Peyer's patch (tissue), 4 donors: ENCODE measurements at regions not wholly inside any gene's neighbourhood (a gene's known extent, or its start where the extent isn't known, plus 50 kb on each side); places are given as distances from the start of the nearest gene placed in this dataset.

Experiments
- POLR2A ChIP-seq, 2 donors: fragments of 450-650 bp; IDR thresholded peaks; one replicate each; pipeline ENCODE4 v1.5.1; 2017; ENCODE audit warnings: antibody characterized with exemption in 2 of 2, mild to moderate bottlenecking in 2 of 2, moderate library complexity in 2 of 2
- TF ChIP-seq, protein P1 (sequence below), 6 experiments: fragments of 450-650 bp in 4 of 6; fragments of 200-600 bp in 2 of 6; sonication (generic) in 1 of 6; IDR thresholded peaks; one replicate each; pipeline ENCODE4 v1.5.1; 2017 to 2019; ENCODE audit warnings: antibody characterized with exemption in 6 of 6, mild to moderate bottlenecking in 3 of 6, moderate library complexity in 1 of 6

DNA sequence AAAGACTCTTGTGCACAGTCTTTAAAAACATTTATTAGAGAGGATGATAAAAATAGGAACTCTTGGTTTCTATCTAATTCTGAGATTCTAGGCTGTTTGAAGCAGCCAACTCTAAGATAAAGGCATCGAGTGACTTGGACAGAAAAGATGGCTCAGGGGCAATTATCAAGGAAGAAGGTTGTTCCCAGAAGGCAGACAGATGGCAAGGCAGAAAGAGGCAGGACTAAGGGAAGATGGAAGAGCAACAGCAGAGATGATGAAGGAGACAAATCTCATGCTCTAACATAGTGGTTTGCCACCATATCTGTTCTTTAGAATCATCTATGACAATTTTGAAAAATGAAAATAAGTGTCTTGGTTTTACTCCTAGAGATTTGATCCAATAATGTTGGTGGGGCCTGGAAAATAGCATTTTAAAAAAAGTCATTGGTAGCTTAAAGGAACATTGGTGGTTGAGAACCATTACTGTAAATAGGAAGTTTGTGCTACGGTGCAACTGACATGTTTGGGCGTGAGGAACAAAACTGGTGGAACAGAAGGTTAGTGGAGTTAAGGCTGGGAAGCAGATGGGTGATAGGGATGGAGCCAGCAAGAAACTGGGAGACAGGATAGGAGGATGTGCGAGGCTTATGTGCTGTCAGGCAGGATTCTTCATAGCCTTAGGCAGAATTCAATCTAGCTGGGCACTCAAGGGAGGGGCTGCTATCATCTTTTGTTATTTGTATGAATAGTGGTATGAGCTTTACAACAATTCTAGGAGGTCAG lies 751.1 kb downstream of the DHX35 start:
- TF ChIP-seq, protein P1, sequence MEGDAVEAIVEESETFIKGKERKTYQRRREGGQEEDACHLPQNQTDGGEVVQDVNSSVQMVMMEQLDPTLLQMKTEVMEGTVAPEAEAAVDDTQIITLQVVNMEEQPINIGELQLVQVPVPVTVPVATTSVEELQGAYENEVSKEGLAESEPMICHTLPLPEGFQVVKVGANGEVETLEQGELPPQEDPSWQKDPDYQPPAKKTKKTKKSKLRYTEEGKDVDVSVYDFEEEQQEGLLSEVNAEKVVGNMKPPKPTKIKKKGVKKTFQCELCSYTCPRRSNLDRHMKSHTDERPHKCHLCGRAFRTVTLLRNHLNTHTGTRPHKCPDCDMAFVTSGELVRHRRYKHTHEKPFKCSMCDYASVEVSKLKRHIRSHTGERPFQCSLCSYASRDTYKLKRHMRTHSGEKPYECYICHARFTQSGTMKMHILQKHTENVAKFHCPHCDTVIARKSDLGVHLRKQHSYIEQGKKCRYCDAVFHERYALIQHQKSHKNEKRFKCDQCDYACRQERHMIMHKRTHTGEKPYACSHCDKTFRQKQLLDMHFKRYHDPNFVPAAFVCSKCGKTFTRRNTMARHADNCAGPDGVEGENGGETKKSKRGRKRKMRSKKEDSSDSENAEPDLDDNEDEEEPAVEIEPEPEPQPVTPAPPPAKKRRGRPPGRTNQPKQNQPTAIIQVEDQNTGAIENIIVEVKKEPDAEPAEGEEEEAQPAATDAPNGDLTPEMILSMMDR (IDR thresholded peaks at IDR 0.05), result no peak
- TF ChIP-seq POLR2A (IDR thresholded peaks at IDR 0.05), result no peak
